ENCODE measurements at regions not wholly inside any gene's neighbourhood (a gene's known extent, or its start where the extent isn't known, plus 50 kb on each side); places are given as distances from the start of the nearest gene placed in this dataset.

DNA sequence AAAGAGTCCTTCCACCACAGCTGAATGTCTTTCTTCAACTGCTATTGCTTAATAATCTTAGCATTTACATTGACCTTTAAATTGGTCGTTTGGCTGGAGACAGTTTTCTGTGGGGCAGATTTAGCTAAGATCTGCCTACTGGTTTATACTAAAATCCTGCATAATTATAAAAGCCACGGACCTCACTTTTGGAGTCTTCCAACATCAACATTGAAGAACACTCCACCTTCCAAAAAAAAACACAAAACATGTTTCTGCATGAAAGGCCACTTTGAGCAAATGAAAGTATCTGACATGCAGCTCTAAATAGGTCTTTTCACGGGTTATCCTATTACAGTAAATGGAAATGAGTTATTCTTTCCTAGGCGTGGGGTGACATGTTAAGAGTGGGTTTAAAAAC is 57.0 kb upstream of the KRR1 start:
- no peak for DNase-seq (ENCODE audit: low read depth, low spot score)

- no peak for DNase-seq (ENCODE audit: low read depth, low spot score)
These were observed 54.4 kb upstream of the KRR1 start for GRCh38 chr12:75565795-75566194.

DNA sequence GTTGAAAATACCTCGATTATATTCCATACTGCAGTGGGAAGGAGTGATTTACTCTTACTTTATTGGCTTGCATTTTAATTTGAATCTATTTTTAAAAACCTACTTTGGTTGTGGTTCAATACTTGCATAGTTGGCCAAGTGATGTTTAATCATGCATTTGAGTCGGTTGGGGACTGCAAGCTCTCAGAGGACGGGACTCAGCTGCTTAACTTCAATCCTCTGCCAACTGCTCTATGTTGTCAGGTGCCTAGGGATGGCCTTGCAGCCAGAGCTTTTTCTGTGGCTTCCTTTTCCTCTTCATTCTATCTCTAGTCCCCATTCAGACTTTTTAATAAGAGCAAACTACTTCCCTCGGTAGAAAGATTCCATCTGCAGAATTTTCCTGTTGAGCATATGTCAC is 53.4 kb upstream of the KRR1 start:
- no peak for DNase-seq (ENCODE audit: low read depth, low spot score)

DNA sequence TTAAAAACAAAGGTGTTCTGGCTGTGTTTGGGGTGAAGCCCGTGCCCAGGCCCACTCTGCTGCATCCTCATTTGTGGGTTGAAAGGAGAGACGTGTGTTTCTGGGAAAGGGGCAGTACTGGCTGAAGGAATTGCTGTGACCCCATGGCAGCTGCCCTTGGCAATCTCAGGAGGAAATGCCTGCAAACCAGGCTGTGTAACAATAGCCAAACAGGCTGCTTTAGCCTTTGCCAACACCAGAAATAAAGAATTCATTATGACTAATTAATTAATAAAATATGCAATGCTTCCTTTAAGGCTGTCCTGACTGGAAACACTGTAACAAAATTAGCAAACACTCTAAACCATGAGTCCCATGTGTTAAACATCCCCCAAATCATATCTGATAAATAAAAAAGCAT is 53.0 kb upstream of the KRR1 start:
- no peak for DNase-seq (ENCODE audit: low read depth, low spot score)

DNA sequence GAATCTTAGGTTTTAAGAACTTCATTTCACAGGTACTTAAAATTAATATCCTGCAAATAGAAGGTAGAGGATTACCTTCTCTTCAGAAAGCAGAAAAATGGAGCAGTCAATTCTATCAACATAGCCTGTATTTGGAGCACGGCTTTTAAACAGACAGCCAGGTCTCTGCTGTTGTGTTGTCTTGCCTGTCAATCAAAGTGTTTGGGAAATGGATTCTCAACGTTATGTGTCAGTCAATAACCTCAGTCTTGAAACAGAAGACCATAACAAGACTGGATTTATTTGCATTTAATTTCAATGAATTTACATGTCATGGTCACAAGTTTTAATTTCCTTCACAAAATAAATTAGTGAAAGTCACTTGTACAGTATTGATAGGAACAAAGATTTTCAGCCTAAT is 51.9 kb upstream of the KRR1 start:
- DNase-seq (ENCODE audit: low read depth, low spot score) = no peak

DNA sequence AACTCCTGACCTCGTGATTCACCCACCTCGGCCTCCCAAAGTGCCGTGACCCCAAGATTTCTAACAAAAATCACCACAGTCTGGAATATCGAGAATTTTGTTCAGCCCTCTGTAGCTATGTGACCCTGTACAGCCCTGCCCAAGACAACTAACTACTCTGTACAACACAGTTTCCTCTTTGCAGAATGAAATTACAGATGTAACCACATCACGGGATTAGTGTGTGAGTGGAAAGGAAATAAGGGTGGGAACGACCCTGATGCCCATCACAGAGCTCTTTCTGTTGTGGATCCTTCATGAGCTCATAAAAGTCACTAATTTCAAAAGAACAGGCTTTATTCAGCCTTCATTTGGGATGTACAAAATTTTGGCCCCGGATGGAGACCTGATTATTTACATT is 50.5 kb upstream of the KRR1 start:
- DNase-seq (ENCODE audit: low read depth, low spot score) = no peak
